Ascending aorta (tissue), 2 donors: ENCODE measurements at regions not wholly inside any gene's neighbourhood (a gene's known extent, or its start where the extent isn't known, plus 50 kb on each side); places are given as distances from the start of the nearest gene placed in this dataset.

Experiments
- DNase-seq, 2 donors: peaks; one replicate each; pipeline ENCODE4 v3.0.0-alpha.2; 2019; ENCODE audit warnings: low spot score in 2 of 2
- H3K27ac ChIP-seq, 2 donors: fragments of 200-600 bp; sonication (generic); one replicate each; pipeline ENCODE4 v1.5.1; 2016 to 2017; ENCODE audit warnings: mild to moderate bottlenecking in 1 of 2
- H3K27me3 ChIP-seq: fragments of 200-600 bp; sonication (generic); one replicate; pipeline ENCODE4 v1.5.1; 2017
- H3K36me3 ChIP-seq, 2 donors: fragments of 200-600 bp; sonication (generic); one replicate each; pipeline ENCODE4 v1.5.1; 2016
- H3K4me1 ChIP-seq, 2 donors: fragments of 200-600 bp; sonication (generic); one replicate each; pipeline ENCODE4 v1.5.1; 2016 to 2017; ENCODE audit warnings: mild to moderate bottlenecking in 1 of 2
- H3K4me3 ChIP-seq, 2 donors: fragments of 200-600 bp; sonication (generic); one replicate each; pipeline ENCODE4 v1.5.1; 2016 to 2017; ENCODE audit warnings: mild to moderate bottlenecking in 1 of 2
- H3K9me3 ChIP-seq, 2 donors: fragments of 200-600 bp; sonication (generic); one replicate each; pipeline ENCODE4 v1.5.1; 2016
- CTCF ChIP-seq, 3 experiments: fragments of 200-600 bp in 2 of 3; fragments of 450-650 bp in 1 of 3; sonication (generic) in 2 of 3; IDR thresholded peaks; one replicate each; pipeline ENCODE4 v1.5.1; 2016 to 2019; ENCODE audit warnings: antibody characterized with exemption in 3 of 3, mild to moderate bottlenecking in 1 of 3, moderate library complexity in 1 of 3
- intact Hi-C: fragments of 100-400 bp; cut with DNase I; formaldehyde crosslinking; loops from one replicate; pipeline ENCODE4 v1.15.1; 2023

- no peak overlapping the region for H3K27ac ChIP-seq
- peaks cover 0 to 11% of the 10 kb centered on the region in 2 donors for H3K4me1 ChIP-seq
- H3K36me3 ChIP-seq, result no peaks in the 10 kb centered on the region
- H3K4me3 ChIP-seq, result no peak overlapping the region
- no peak for DNase-seq
- H3K9me3 ChIP-seq, result no peaks in the 10 kb centered on the region
- intact Hi-C loops, result no loop called here
- TF ChIP-seq CTCF (IDR thresholded peaks at IDR 0.05), result no peak
- H3K27me3 ChIP-seq, result no peaks in the 10 kb centered on the region
Measured at GRCh38 chr5:155732587-155733376, 594.2 kb upstream of the SGCD start.

- Histone ChIP-seq H3K9me3 (no peaks in the 10 kb centered on the region), H3K4me3 (no peak overlapping the region), H3K27ac (no peak overlapping the region), H3K27me3 (no peaks in the 10 kb centered on the region), H3K36me3 (no peaks in the 10 kb centered on the region), H3K4me1 (peaks cover 0 to 3% of the 10 kb centered on the region in 2 donors)
- intact Hi-C loops, result no loop called here
- DNase-seq, result no peak
- TF ChIP-seq CTCF (IDR thresholded peaks at IDR 0.05), result no peak
Measured at GRCh38 chr5:155733935-155734334, 593.0 kb upstream of the SGCD start.

GRCh38 chr5:155735388-155735787 is 591.6 kb upstream of the SGCD start:
- no peak for TF ChIP-seq CTCF (IDR thresholded peaks at IDR 0.05)
- no peak overlapping the region for H3K4me3 ChIP-seq
- no peaks in the 10 kb centered on the region for H3K36me3 ChIP-seq
- intact Hi-C loops, result no loop called here
- DNase-seq, result no peak
- no peak overlapping the region for H3K27ac ChIP-seq
- H3K4me1 ChIP-seq, result no peaks in the 10 kb centered on the region
- H3K9me3 ChIP-seq, result no peaks in the 10 kb centered on the region
- no peaks in the 10 kb centered on the region for H3K27me3 ChIP-seq

GRCh38 chr5:155738616-155739015 is 588.3 kb upstream of the SGCD start:
- Histone ChIP-seq H3K4me3 (no peak overlapping the region), H3K36me3 (no peaks in the 10 kb centered on the region), H3K4me1 (no peaks in the 10 kb centered on the region), H3K27ac (no peak overlapping the region), H3K27me3 (no peaks in the 10 kb centered on the region), H3K9me3 (no peaks in the 10 kb centered on the region)
- intact Hi-C loops, result no loop called here
- DNase-seq, result no peak
- no peak for TF ChIP-seq CTCF (IDR thresholded peaks at IDR 0.05)

- TF ChIP-seq CTCF (IDR thresholded peaks at IDR 0.05), result no peak
- no peak for DNase-seq
- no peaks in the 10 kb centered on the region for H3K27me3 ChIP-seq
- H3K36me3 ChIP-seq, result no peaks in the 10 kb centered on the region
- no peak overlapping the region for H3K4me3 ChIP-seq
- no peaks in the 10 kb centered on the region for H3K4me1 ChIP-seq
- intact Hi-C loops, result no loop called here
- H3K27ac ChIP-seq, result no peak overlapping the region
- H3K9me3 ChIP-seq, result no peaks in the 10 kb centered on the region
Measured at GRCh38 chr5:155746367-155747038, 580.5 kb upstream of the SGCD start.
